Neural crest cell (in vitro differentiated cells): ENCODE measurements at regions not wholly inside any gene's neighbourhood (a gene's known extent, or its start where the extent isn't known, plus 50 kb on each side); places are given as distances from the start of the nearest gene placed in this dataset.

ENCODE experiments used
- DNase-seq: peaks from one replicate; pipeline ENCODE4 v3.0.0; 2021; ENCODE audit warnings: low read depth, mixed read lengths, low spot score
- H3K27ac Mint-ChIP-seq: one replicate; pipeline ENCODE4 v1.8.0; 2021; ENCODE audit warnings: mild to moderate bottlenecking, mixed read lengths; ENCODE audit not compliant: unreplicated experiment
- H3K27me3 Mint-ChIP-seq: 2 replicates; pipeline ENCODE4 v1.8.0; 2021; ENCODE audit warnings: low read depth, mild to moderate bottlenecking, mixed read lengths
- H3K36me3 Mint-ChIP-seq: 2 replicates; pipeline ENCODE4 v1.8.0; 2021; ENCODE audit warnings: low read depth, mild to moderate bottlenecking, mixed read lengths
- H3K4me1 Mint-ChIP-seq: 2 replicates; pipeline ENCODE4 v1.8.0; 2021; ENCODE audit warnings: mixed read lengths
- H3K4me3 Mint-ChIP-seq: one replicate; pipeline ENCODE4 v1.8.0; 2021; ENCODE audit warnings: mild to moderate bottlenecking, mixed read lengths
- H3K9me3 Mint-ChIP-seq: 2 replicates; pipeline ENCODE4 v1.8.0; 2021; ENCODE audit warnings: mixed read lengths
- CTCF ChIP-seq: fragments of 200-600 bp; sonication (generic); conservative IDR thresholded peaks from 2 replicates; pipeline ENCODE4 v1.5.0; 2021; ENCODE audit warnings: antibody characterized with exemption, mild to moderate bottlenecking

GRCh38 chr12:113720629-113721028, 245.5 kb downstream of the RBM19 start:
- Mint-ChIP-seq H3K4me1 (no peaks in the 10 kb centered on the region), H3K36me3 (no peaks in the 10 kb centered on the region), H3K4me3 (no peak overlapping the region), H3K27ac (no peak overlapping the region), H3K9me3 (no peaks in the 10 kb centered on the region), H3K27me3 (peaks cover 32% of the 10 kb centered on the region)
- TF ChIP-seq CTCF: no peak
- no peak for DNase-seq

GRCh38 chr12:113719911-113720591, 246.1 kb downstream of the RBM19 start:
- no peak for DNase-seq
- H3K4me3 Mint-ChIP-seq: no peak overlapping the region
- no peak overlapping the region for H3K27ac Mint-ChIP-seq
- H3K27me3 Mint-ChIP-seq: peaks cover 37% of the 10 kb centered on the region
- no peak for TF ChIP-seq CTCF
- no peaks in the 10 kb centered on the region for H3K4me1 Mint-ChIP-seq
- no peaks in the 10 kb centered on the region for H3K9me3 Mint-ChIP-seq
- no peaks in the 10 kb centered on the region for H3K36me3 Mint-ChIP-seq

GRCh38 chr12:113713156-113713555, 241.5 kb upstream of the LHX5 start:
- Mint-ChIP-seq H3K4me3 (no peak overlapping the region), H3K9me3 (no peaks in the 10 kb centered on the region), H3K4me1 (no peaks in the 10 kb centered on the region), H3K27me3 (peaks cover 81% of the 10 kb centered on the region), H3K36me3 (no peaks in the 10 kb centered on the region), H3K27ac (no peak overlapping the region)
- no peak for TF ChIP-seq CTCF
- no peak for DNase-seq

- Mint-ChIP-seq H3K9me3 (no peaks in the 10 kb centered on the region), H3K4me3 (no peak overlapping the region), H3K4me1 (no peaks in the 10 kb centered on the region), H3K27ac (no peak overlapping the region), H3K27me3 (peaks cover 83% of the 10 kb centered on the region), H3K36me3 (no peaks in the 10 kb centered on the region)
- no peak for TF ChIP-seq CTCF
- no peak for DNase-seq
Measured at GRCh38 chr12:113712481-113712880, 240.8 kb upstream of the LHX5 start.

GRCh38 chr12:113710216-113710615, 238.5 kb upstream of the LHX5 start:
- Mint-ChIP-seq H3K36me3 (no peaks in the 10 kb centered on the region), H3K9me3 (no peaks in the 10 kb centered on the region), H3K4me1 (no peaks in the 10 kb centered on the region), H3K27me3 (peaks cover 86% of the 10 kb centered on the region), H3K27ac (no peak overlapping the region), H3K4me3 (no peak overlapping the region)
- TF ChIP-seq CTCF: no peak
- DNase-seq: no peak
